ENCODE measurements at regions not wholly inside any gene's neighbourhood (a gene's known extent, or its start where the extent isn't known, plus 50 kb on each side); places are given as distances from the start of the nearest gene placed in this dataset.
"Not testable (repeated sequence)": the region's sequence is repeated elsewhere in the genome, so short reads cannot be mapped to it uniquely, and the experiment has no call there.

- no peak for DNase-seq (ENCODE audit: low read depth)
Measured at GRCh38 chr3:159455741-159456181, 532.9 kb upstream of the IL12A start.

DNA sequence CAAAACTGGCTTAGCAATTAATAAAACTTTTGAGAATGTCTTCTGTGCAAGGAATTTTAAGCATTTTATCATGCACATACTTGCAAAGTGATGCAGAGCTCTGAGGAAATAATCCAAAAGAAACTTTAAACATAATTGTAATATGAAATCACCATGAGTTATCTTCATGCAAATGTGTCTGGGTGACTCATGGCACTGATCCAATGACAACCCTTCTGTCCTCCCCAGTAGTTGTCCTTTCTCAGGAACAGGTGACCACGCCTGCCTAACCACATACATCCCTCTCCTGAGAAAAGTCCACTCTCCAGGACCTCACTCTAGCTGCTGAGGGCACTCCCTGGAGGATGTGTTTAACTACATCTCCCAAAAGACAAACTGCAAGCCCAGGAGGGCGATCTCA lies 530.6 kb upstream of the IL12A start:
- DNase-seq (ENCODE audit: low read depth): peak; percentile 85

GRCh38 chr3:159458982-159459381 lies 529.7 kb upstream of the IL12A start:
- DNase-seq (ENCODE audit: low read depth): no peak

DNA sequence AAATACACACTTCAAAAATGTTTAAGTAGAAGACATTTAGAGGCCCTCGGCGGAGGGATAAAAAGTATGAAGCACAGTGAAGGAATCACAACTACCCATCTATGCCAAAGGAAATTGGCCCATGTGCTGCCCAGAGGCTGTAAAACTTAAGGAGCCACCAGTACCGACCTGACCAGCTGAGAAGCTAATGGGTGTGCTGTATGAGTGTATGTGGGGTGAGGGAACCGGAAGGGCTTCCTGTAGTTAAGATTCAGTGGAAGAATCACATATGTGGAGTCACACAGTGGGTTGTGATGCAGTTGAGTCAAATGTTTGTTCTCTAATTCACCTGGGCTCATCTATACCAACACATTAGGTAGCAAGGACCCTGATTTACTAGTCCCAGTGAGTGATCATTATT lies 516.0 kb upstream of the IL12A start:
- no peak for DNase-seq (ENCODE audit: low read depth)

DNA sequence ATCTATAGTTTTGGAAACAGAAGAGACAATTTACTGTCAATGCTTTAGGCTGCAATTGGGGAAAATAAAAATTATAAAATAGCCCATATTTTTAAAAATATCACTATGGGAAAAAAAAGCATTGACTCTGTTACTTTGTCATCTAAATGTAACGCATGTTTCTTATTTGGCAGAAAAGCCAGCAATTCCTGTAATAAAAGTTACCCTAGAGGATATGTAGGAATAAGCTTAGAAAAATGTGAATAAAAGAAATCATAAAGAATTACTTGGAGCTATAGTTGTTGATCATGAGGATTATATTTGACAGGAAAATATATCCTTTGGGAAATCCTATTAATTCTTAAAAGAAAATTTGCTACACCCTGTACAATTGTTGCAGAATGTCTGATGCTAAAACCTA lies 515.4 kb upstream of the IL12A start:
- no peak for DNase-seq (ENCODE audit: low read depth)

DNA sequence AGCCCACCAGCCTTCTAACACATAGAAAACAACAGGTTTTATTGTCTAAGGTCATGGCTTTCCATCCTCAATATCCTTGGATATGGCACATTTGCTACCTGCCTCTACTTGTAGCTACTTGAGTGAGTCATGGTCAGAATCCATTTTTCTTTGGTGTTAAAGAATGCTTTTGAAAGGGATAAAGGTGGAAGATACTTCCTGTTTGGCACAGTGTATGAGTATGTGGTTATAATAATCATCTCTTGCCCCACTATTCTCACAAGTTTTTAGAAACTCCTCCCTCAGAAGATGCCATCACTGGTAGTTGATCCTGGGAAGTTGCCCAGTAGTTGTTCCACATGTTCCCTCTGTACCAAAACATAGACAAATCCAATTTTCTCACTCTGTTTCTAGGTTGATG lies 508.6 kb upstream of the IL12A start:
- no peak for DNase-seq (ENCODE audit: low read depth)

GRCh38 chr3:159482241-159482993 lies 506.2 kb upstream of the IL12A start:
- no peak for DNase-seq (ENCODE audit: low read depth)

GRCh38 chr3:159482994-159483367 lies 505.7 kb upstream of the IL12A start:
- no peak for DNase-seq (ENCODE audit: low read depth)

- DNase-seq (ENCODE audit: low read depth): no peak
Measured at GRCh38 chr3:159486580-159486979, 502.1 kb upstream of the IL12A start.

- no peak for DNase-seq (ENCODE audit: low read depth)
Measured at GRCh38 chr3:159487304-159487703, 501.3 kb upstream of the IL12A start.

GRCh38 chr3:159488602-159489001 lies 500.0 kb upstream of the IL12A start:
- DNase-seq (ENCODE audit: low read depth): no peak

- DNase-seq (ENCODE audit: low read depth): no peak
Measured at GRCh38 chr3:159497361-159497760, 491.3 kb upstream of the IL12A start.

DNA sequence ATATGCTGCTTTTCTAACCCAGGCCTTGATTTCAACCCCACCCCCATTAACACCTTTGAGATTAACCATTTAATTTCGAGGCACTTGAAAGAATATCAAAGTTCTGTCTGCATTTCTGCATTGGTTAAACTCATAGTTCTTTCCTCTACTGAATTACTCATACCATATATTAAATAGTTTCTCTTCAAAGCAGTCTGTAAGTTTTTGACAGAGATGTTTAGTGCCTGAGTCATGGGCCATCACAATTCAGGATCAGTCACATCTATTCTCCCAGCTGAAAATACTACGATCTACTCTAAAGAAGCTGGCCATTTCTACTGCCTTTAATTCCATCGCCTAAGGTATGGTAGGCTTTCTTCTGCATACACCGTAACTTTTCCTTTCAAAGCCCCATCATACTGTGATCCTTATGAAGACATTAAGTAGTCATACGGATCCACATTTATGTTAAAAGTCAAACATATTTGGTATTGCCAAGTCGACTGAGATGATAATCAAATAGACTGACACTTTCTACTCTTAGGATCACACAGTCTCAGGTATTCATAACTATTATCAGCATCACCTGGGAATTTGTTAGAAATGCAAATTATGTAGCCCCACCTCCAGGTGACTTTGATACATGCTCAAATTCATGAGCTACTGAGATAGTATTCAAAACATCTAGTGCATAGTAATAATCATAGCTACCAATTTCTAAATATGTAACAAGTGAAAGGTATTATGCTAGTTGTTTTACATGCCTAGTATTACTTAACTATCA lies 489.4 kb upstream of the IL12A start:
- DNase-seq (ENCODE audit: low read depth): peak; percentile 3

- no peak for DNase-seq (ENCODE audit: low read depth)
Measured at GRCh38 chr3:159501029-159501428, 487.6 kb upstream of the IL12A start.

DNA sequence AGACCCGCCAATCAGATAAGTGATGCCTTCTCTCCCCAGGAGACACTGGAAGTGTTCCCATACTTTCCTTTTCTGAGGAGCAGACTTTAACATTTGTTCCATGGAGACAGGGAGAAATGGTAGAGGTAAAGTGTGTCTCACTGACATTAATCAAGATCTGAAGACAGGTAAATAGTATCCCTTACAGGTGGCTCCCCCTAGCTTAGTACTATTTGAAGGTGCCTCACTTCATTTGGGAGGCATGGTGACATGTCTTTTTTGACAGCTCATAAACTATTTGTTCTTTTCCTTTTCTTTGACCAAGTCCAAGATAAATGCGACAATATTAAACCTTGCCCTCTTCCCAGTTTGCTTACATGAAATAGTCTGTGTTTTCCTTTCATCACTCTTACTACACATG lies 485.6 kb upstream of the IL12A start:
- no peak for DNase-seq (ENCODE audit: low read depth)

DNA sequence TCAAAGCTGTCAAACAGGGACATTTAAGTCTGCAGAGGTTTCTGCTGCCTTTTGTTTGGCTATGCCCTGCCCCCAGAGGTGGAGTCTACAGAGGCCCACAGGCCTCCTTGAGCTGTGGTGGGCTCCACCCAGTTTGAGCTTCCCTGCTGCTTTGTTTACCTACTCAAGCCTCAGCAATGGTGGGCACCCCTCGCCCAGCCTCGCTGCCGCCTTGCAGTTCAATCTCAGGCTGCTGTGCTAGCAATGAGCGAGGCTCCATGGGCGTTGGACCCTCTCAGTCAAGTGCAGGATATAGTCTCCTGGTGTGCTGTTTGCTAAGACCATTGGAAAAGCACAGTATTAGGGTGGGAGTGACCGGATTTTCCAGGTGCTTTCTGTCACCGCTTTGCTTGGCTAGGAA lies 477.6 kb upstream of the IL12A start:
- DNase-seq (ENCODE audit: low read depth): not testable (repeated sequence)

DNA sequence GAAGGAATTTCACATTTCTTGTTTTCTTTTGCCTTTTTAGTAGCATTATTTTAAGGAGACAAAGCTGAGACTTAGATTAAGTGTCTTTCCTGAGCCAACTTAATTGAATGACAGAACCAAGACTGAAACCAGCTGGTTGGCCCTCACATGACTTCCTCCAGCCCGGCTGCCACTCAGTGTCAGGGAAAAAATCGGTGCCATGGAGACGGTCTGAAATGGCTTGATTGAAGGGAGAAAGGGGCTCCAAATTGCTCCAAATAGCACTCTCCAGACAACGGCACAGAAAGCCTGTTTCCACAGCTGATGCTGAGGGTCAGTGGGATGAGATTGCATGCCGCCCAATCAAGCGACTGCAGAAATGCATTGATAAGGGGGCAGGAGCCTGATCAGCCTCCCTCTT lies 475.2 kb upstream of the IL12A start:
- DNase-seq (ENCODE audit: low read depth): no peak

- DNase-seq (ENCODE audit: low read depth): no peak
Measured at GRCh38 chr3:159513867-159514380, 474.7 kb upstream of the IL12A start.

DNA sequence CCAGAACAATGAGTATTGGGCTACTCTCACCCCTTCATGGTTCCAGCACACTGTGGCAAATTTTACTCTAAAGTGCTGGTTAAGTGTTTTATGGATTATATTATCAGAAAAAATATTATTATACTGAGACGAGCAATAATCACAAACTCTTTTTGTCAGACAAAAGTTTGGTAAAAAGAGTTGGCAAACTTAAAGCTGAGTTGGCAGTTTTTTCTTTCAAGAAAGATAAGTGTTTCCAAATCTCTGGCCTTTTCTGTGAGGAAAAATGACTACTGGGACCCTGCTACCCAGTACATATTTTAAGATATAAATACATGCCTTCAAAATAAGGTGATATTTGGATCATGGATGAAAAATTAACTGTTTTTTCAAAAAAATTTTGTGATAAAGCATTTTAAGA lies 471.5 kb upstream of the IL12A start:
- DNase-seq (ENCODE audit: low read depth): no peak

DNA sequence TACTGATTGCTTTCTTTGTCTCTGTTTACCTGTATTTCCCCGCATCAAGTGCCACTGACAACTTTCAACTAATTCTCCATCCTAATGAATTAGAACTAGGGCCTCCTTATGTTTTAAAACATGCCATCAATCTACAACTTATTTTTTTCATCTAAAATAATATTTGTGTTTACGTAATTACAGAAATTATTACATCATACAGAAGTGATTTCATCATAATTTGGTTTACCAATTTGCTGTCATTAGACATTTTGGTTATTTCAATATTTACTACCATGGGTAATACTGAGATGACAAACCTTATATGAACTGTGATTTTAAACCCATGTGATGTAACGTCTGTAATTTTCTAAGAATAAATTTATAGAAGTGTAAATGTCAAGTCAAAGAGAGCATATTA lies 468.0 kb upstream of the IL12A start:
- no peak for DNase-seq (ENCODE audit: low read depth)

DNA sequence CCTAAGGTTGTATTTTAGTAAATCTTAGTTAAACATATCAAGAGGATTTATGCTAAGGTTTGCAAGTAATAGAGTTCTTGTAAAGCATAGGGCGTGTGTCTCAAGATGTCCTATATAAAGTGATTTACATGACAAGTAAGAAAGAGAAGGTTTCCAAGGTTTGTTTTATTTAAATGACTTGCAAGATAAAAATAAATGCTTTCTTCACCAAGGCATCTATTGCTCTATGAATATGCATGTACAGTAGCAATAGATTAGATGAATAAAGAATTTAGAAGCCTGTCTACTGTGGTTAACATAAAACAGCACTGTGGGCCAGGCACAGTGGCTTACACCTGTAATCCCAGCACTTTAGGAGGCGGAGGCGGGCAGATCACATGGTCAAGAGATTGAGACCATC lies 466.4 kb upstream of the IL12A start:
- no peak for DNase-seq (ENCODE audit: low read depth)

GRCh38 chr3:159528251-159528895 lies 460.3 kb upstream of the IL12A start:
- no peak for DNase-seq (ENCODE audit: low read depth)

GRCh38 chr3:159532577-159532976 lies 456.1 kb upstream of the IL12A start:
- DNase-seq (ENCODE audit: low read depth): no peak

All from GM04504 (cell line).